ENCODE measurements at regions not wholly inside any gene's neighbourhood (a gene's known extent, or its start where the extent isn't known, plus 50 kb on each side); places are given as distances from the start of the nearest gene placed in this dataset.

GRCh38 chr9:96065482-96066251, 190.2 kb downstream of the ERCC6L2 start:
- intact Hi-C loops (cut with DNase I) = no loop called here
- Histone ChIP-seq H3K9me3 (no peaks in the 10 kb centered on the region), H3K4me3 (no peak overlapping the region), H3K27ac (no peak overlapping the region), H3K4me1 (peaks cover 0 to 30% (median 19%) of the 10 kb centered on the region in 3 donors), H3K27me3 (peaks cover 0 to 2% (median 0%) of the 10 kb centered on the region in 4 donors), H3K36me3 (no peaks in the 10 kb centered on the region)
- 75 to 83% methylated on average over 7 to 8 of the region's 8 CpGs for WGBS, 2 donors
- no peak for TF ChIP-seq CTCF (IDR thresholded peaks at IDR 0.05)
- no peak for TF ChIP-seq POLR2A (IDR thresholded peaks at IDR 0.05)
- DNase-seq = no peak

- no peak overlapping the region for H3K27ac ChIP-seq
- no peak for TF ChIP-seq POLR2A (IDR thresholded peaks at IDR 0.05)
- no peak for TF ChIP-seq CTCF (IDR thresholded peaks at IDR 0.05)
- no peak for DNase-seq
- intact Hi-C loops (cut with DNase I) = no loop called here
- peaks cover 0 to 30% (median 19%) of the 10 kb centered on the region in 3 donors for H3K4me1 ChIP-seq
- no peak overlapping the region for H3K4me3 ChIP-seq
- H3K27me3 ChIP-seq = peaks cover 0 to 2% (median 0%) of the 10 kb centered on the region in 4 donors
- H3K36me3 ChIP-seq = no peaks in the 10 kb centered on the region
- WGBS, 2 donors = 73 to 83% methylated on average over 6 to 7 of the region's 7 CpGs
- H3K9me3 ChIP-seq = no peaks in the 10 kb centered on the region
These were observed 189.5 kb downstream of the ERCC6L2 start for GRCh38 chr9:96064826-96065481.

- Histone ChIP-seq H3K4me3 (no peak overlapping the region), H3K4me1 (peaks cover 0 to 23% (median 19%) of the 10 kb centered on the region in 3 donors), H3K9me3 (no peaks in the 10 kb centered on the region), H3K27me3 (peaks cover 0 to 2% (median 0%) of the 10 kb centered on the region in 4 donors), H3K27ac (no peak overlapping the region), H3K36me3 (no peaks in the 10 kb centered on the region)
- DNase-seq = no peak
- intact Hi-C loops (cut with DNase I) = no loop called here
- TF ChIP-seq POLR2A (IDR thresholded peaks at IDR 0.05) (no peak), CTCF (IDR thresholded peaks at IDR 0.05) (no peak)
- WGBS, 2 donors = 80 to 92% methylated on average over 2 to 3 of the region's 3 CpGs
These were observed 187.4 kb downstream of the ERCC6L2 start for GRCh38 chr9:96062854-96063253.

GRCh38 chr9:96062031-96062430, 186.5 kb downstream of the ERCC6L2 start:
- intact Hi-C loops (cut with DNase I) = no loop called here
- H3K4me1 ChIP-seq = peaks cover 0 to 16% (median 14%) of the 10 kb centered on the region in 3 donors
- no peaks in the 10 kb centered on the region for H3K9me3 ChIP-seq
- H3K27me3 ChIP-seq = peaks cover 0 to 2% (median 0%) of the 10 kb centered on the region in 4 donors
- peak overlapping the region in 2 of 4 donors; percentile 61 to 69 for H3K27ac ChIP-seq
- TF ChIP-seq POLR2A (IDR thresholded peaks at IDR 0.05) (no peak), CTCF (IDR thresholded peaks at IDR 0.05) (no peak)
- H3K36me3 ChIP-seq = no peaks in the 10 kb centered on the region
- H3K4me3 ChIP-seq = no peak overlapping the region
- 16 to 49% methylated on average over 3 to 4 of the region's 4 CpGs for WGBS, 2 donors
- DNase-seq = no peak

Measured in esophagus squamous epithelium (tissue), 5 donors.